ENCODE measurements at regions not wholly inside any gene's neighbourhood (a gene's known extent, or its start where the extent isn't known, plus 50 kb on each side); places are given as distances from the start of the nearest gene placed in this dataset.

GRCh38 chr5:112549605-112550166, 130.6 kb upstream of the EPB41L4A start (continued):
- TF ChIP-seq ZNF395 (CRISPR knock-in tag; IDR thresholded peaks at IDR 0.05) (peak; percentile 78; the same call in 1 of the 2 replicates), DIDO1 (tag; IDR thresholded peaks at IDR 0.05; ENCODE audit: low read depth) (no peak), ELF2 (CRISPR knock-in tag; IDR thresholded peaks at IDR 0.05) (no peak), DDX20 (tag; IDR thresholded peaks at IDR 0.05; ENCODE audit: low read depth) (no peak), ZBTB17 (CRISPR knock-in tag; IDR thresholded peaks at IDR 0.05) (no peak), PYGO2 (tag; IDR thresholded peaks at IDR 0.05) (no peak), CREM (IDR thresholded peaks at IDR 0.05; ENCODE audit: low read depth) (peak; percentile 38; the same call in 1 of the 2 replicates), ZFPM2 (CRISPR knock-in tag; IDR thresholded peaks at IDR 0.05) (no peak), KLF1 (tag; IDR thresholded peaks at IDR 0.05) (no peak), FOXA3 (CRISPR knock-in tag; conservative IDR thresholded peaks at IDR 0.05 in 1 of 2, IDR thresholded peaks at IDR 0.05 in 1 of 2) (no peak; a peak in 1 of 4 replicates), ARID1B (IDR thresholded peaks at IDR 0.05) (peak; percentile 96), IRF2 (CRISPR knock-in tag; IDR thresholded peaks at IDR 0.05) (no peak), POLR2AphosphoS5 (IDR thresholded peaks at IDR 0.05; ENCODE audit: control insufficient read depth, insufficient read depth, low read depth, low read length) (peak; percentile 86), C11orf30 (IDR thresholded peaks at IDR 0.05; ENCODE audit: low read depth) (no peak)
- TF ChIP-seq, protein P1, sequence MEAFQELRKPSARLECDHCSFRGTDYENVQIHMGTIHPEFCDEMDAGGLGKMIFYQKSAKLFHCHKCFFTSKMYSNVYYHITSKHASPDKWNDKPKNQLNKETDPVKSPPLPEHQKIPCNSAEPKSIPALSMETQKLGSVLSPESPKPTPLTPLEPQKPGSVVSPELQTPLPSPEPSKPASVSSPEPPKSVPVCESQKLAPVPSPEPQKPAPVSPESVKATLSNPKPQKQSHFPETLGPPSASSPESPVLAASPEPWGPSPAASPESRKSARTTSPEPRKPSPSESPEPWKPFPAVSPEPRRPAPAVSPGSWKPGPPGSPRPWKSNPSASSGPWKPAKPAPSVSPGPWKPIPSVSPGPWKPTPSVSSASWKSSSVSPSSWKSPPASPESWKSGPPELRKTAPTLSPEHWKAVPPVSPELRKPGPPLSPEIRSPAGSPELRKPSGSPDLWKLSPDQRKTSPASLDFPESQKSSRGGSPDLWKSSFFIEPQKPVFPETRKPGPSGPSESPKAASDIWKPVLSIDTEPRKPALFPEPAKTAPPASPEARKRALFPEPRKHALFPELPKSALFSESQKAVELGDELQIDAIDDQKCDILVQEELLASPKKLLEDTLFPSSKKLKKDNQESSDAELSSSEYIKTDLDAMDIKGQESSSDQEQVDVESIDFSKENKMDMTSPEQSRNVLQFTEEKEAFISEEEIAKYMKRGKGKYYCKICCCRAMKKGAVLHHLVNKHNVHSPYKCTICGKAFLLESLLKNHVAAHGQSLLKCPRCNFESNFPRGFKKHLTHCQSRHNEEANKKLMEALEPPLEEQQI (IDR thresholded peaks at IDR 0.05), result peak; percentile 65; the same call in 1 of the 2 replicates
- TF ChIP-seq, protein P2, sequence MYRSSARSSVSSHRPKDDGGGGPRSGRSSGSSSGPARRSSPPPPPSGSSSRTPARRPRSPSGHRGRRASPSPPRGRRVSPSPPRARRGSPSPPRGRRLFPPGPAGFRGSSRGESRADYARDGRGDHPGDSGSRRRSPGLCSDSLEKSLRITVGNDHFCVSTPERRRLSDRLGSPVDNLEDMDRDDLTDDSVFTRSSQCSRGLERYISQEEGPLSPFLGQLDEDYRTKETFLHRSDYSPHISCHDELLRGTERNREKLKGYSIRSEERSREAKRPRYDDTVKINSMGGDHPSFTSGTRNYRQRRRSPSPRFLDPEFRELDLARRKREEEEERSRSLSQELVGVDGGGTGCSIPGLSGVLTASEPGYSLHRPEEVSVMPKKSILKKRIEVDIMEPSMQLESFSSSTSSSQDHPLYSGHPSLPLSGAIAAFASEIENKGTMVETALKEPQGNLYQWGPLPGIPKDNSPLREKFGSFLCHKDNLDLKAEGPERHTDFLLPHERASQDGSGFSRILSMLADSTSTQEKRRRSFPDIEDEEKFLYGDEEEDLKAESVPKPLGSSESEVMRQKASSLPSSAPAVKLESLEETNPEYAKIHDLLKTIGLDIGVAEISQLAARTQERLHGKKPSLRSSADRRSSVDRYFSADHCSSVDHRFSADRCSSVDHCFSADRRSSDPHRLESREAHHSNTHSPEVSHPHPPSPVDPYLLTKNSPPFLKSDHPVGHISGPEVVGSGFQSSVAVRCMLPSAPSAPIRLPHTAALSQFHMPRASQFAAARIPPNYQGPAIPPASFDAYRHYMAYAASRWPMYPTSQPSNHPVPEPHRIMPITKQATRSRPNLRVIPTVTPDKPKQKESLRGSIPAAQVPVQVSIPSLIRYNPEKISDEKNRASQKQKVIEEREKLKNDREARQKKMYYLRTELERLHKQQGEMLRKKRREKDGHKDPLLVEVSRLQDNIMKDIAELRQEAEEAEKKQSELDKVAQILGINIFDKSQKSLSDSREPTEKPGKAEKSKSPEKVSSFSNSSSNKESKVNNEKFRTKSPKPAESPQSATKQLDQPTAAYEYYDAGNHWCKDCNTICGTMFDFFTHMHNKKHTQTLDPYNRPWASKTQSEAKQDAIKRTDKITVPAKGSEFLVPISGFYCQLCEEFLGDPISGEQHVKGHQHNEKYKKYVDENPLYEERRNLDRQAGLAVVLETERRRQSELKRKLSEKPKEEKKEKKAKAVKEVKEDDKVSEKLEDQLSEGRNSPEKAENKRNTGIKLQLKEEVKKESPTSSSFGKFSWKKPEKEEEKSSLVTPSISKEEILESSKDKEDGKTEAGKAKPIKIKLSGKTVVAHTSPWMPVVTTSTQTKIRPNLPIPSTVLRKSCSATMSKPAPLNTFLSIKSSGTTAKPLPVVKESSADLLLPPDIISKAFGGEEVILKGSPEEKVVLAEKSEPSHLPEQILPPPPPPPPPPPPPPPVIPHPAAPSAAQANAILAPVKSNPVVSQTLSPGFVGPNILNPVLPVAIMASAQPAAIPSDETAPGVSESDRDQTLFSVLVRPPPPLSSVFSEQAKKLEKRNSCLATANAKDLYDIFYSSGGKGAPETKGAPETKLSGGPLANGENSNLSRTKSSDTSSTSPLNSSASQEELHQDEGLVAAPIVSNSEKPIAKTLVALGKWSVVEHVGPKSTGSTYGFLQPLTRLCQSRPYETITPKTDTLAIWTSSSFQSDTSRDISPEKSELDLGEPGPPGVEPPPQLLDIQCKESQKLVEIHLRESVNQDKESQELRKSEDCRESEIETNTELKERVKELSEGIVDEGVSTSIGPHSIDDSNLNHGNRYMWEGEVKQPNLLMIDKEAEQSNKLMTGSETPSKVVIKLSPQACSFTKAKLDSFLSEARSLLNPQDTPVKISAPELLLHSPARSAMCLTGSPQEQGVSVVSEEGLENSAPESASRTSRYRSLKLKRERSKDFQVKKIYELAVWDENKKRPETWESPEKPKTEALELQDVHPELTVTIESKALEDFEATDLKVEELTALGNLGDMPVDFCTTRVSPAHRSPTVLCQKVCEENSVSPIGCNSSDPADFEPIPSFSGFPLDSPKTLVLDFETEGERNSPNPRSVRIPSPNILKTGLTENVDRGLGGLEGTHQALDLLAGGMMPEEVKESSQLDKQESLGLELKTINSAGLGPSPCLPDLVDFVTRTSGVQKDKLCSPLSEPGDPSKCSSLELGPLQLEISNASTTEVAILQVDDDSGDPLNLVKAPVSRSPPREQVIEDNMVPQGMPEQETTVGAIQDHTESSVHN (IDR thresholded peaks at IDR 0.05; ENCODE audit: borderline replicate concordance in 1 of 2, low read depth in 1 of 2), result no peak
